HG02571 (cell line): ENCODE measurements at regions not wholly inside any gene's neighbourhood (a gene's known extent, or its start where the extent isn't known, plus 50 kb on each side); places are given as distances from the start of the nearest gene placed in this dataset.

Experiments
- ATAC-seq: cut with Tn5 transposase; IDR thresholded peaks from one replicate; pipeline ENCODE4 v1.9.1; 2021; ENCODE audit warnings: mild to moderate bottlenecking, moderate library complexity; ENCODE audit not compliant: unreplicated experiment

GRCh38 chr6:121499666-121500065 is 64.2 kb downstream of the GJA1 start:
- no peak for ATAC-seq

- no peak for ATAC-seq
Observed at GRCh38 chr6:121503589-121503991, 68.1 kb downstream of the GJA1 start.

GRCh38 chr6:121504227-121504626 is 68.8 kb downstream of the GJA1 start:
- ATAC-seq = no peak

GRCh38 chr6:121505284-121505683 is 69.8 kb downstream of the GJA1 start:
- ATAC-seq = no peak

GRCh38 chr6:121506761-121507754 is 71.6 kb downstream of the GJA1 start:
- no peak for ATAC-seq

- ATAC-seq = no peak
Observed at GRCh38 chr6:121510568-121511177, 75.2 kb downstream of the GJA1 start.

GRCh38 chr6:121515630-121516265 is 80.3 kb downstream of the GJA1 start:
- ATAC-seq = no peak

- ATAC-seq = no peak
Observed at GRCh38 chr6:121516331-121516730, 80.9 kb downstream of the GJA1 start.

GRCh38 chr6:121520337-121521163 is 85.1 kb downstream of the GJA1 start:
- ATAC-seq = no peak

- no peak for ATAC-seq
Observed at GRCh38 chr6:121521164-121521555, 85.7 kb downstream of the GJA1 start.

GRCh38 chr6:121522265-121522664 is 86.8 kb downstream of the GJA1 start:
- ATAC-seq = no peak

- ATAC-seq = no peak
Observed at GRCh38 chr6:121522771-121523386, 87.4 kb downstream of the GJA1 start.

- no peak for ATAC-seq
Observed at GRCh38 chr6:121523628-121524027, 88.2 kb downstream of the GJA1 start.

GRCh38 chr6:121526282-121526681 is 90.8 kb downstream of the GJA1 start:
- no peak for ATAC-seq

GRCh38 chr6:121531658-121532169 is 96.3 kb downstream of the GJA1 start:
- no peak for ATAC-seq

- ATAC-seq = no peak
Observed at GRCh38 chr6:121533321-121533841, 97.9 kb downstream of the GJA1 start.

GRCh38 chr6:121535777-121536176 is 100.3 kb downstream of the GJA1 start:
- no peak for ATAC-seq

GRCh38 chr6:121536345-121536744 is 100.9 kb downstream of the GJA1 start:
- ATAC-seq = no peak

- no peak for ATAC-seq
Observed at GRCh38 chr6:121539439-121539838, 104.0 kb downstream of the GJA1 start.

- no peak for ATAC-seq
Observed at GRCh38 chr6:121540210-121540609, 104.8 kb downstream of the GJA1 start.
